Liver (tissue), 8 donors: ENCODE measurements at regions not wholly inside any gene's neighbourhood (a gene's known extent, or its start where the extent isn't known, plus 50 kb on each side); places are given as distances from the start of the nearest gene placed in this dataset.

ENCODE experiments used
- DNase-seq: peaks from one replicate; pipeline ENCODE4 v3.0.0-alpha.2; 2017; ENCODE audit warnings: low spot score
- H3K27ac ChIP-seq, 2 donors: one replicate each; pipeline ENCODE4 v1.7.0; 2013; ENCODE audit warnings: inconsistent platforms in 2 of 2, low read length in 2 of 2, control low read depth in 1 of 2, low read depth in 1 of 2, mild to moderate bottlenecking in 1 of 2
- H3K27me3 ChIP-seq, 4 donors: one replicate each; pipeline versions ENCODE4 v1.6.1 to v1.7.0; 2013; ENCODE audit warnings: low read length in 3 of 4, inconsistent platforms in 1 of 4, mild to moderate bottlenecking in 1 of 4, moderate library complexity in 1 of 4; ENCODE audit not compliant: control insufficient read depth in 4 of 4, insufficient read depth in 4 of 4
- H3K36me3 ChIP-seq, 4 donors: one replicate each; pipeline versions ENCODE4 v1.6.1 to v1.7.0; 2013; ENCODE audit warnings: low read length in 3 of 4, mild to moderate bottlenecking in 3 of 4, low read depth in 1 of 4, moderate library complexity in 1 of 4; ENCODE audit not compliant: control insufficient read depth in 4 of 4, insufficient read depth in 3 of 4
- H3K4me1 ChIP-seq, 4 donors: one replicate each; pipeline versions ENCODE4 v1.6.1 to v1.7.0; 2013; ENCODE audit warnings: low read length in 3 of 4, mild to moderate bottlenecking in 3 of 4, moderate library complexity in 1 of 4; ENCODE audit not compliant: control insufficient read depth in 4 of 4, insufficient read depth in 4 of 4
- H3K4me3 ChIP-seq, 3 donors: one replicate each; pipeline versions ENCODE4 v1.6.1 to v1.7.0; 2013; ENCODE audit warnings: low read length in 3 of 3, control low read depth in 1 of 3, low read depth in 1 of 3, mild to moderate bottlenecking in 1 of 3
- H3K9ac ChIP-seq, 2 donors: one replicate each; pipeline ENCODE4 v1.7.0; 2013; ENCODE audit warnings: low read length in 2 of 2, mild to moderate bottlenecking in 2 of 2, moderate library complexity in 2 of 2, control low read depth in 1 of 2, low read depth in 1 of 2
- H3K9me3 ChIP-seq, 4 donors: one replicate each; pipeline versions ENCODE4 v1.6.1 to v1.7.0; 2013; ENCODE audit warnings: low read length in 3 of 4; ENCODE audit not compliant: control insufficient read depth in 4 of 4
- ATF3 ChIP-seq: IDR thresholded peaks from 2 replicates; pipeline ENCODE4 v1.6.1; 2016; ENCODE audit warnings: antibody characterized with exemption
- CTCF ChIP-seq: fragments of 150-350 bp; IDR thresholded peaks from 2 replicates; pipeline ENCODE4 v1.5.1; 2017; ENCODE audit warnings: improper control_type of control experiment, low read depth, low read length; ENCODE audit not compliant: missing input control
- EGR1 ChIP-seq, 2 donors: IDR thresholded peaks; 2 replicates each; pipeline ENCODE4 v1.6.1; 2016 to 2018; ENCODE audit warnings: antibody characterized with exemption in 2 of 2, low read depth in 2 of 2
- FOXA2 ChIP-seq: IDR thresholded peaks from 2 replicates; pipeline ENCODE4 v1.6.1; 2016; ENCODE audit warnings: antibody characterized with exemption
- GABPA ChIP-seq, 2 donors: IDR thresholded peaks in 1 of 2; conservative IDR thresholded peaks in 1 of 2; 2 replicates each; pipeline ENCODE4 v1.6.1; 2016; ENCODE audit warnings: antibody characterized with exemption in 2 of 2, mild to moderate bottlenecking in 1 of 2, moderate library complexity in 1 of 2
- HNF4A ChIP-seq, 2 donors: conservative IDR thresholded peaks; 2 replicates each; pipeline ENCODE4 v1.6.1; 2016; ENCODE audit warnings: antibody characterized with exemption in 2 of 2, mild to moderate bottlenecking in 2 of 2
- HNF4G ChIP-seq: IDR thresholded peaks from 2 replicates; pipeline ENCODE4 v1.6.1; 2016; ENCODE audit warnings: antibody characterized with exemption
- JUND ChIP-seq, 2 donors: IDR thresholded peaks; 2 replicates each; pipeline ENCODE4 v1.6.1; 2016; ENCODE audit warnings: antibody characterized with exemption in 2 of 2
- MAX ChIP-seq: IDR thresholded peaks from 2 replicates; pipeline ENCODE4 v1.6.1; 2016; ENCODE audit warnings: antibody characterized with exemption
- RAD21 ChIP-seq, 2 donors: IDR thresholded peaks; 2 replicates each; pipeline ENCODE4 v1.6.1; 2016; ENCODE audit warnings: antibody characterized with exemption in 2 of 2, mild to moderate bottlenecking in 2 of 2
- REST ChIP-seq: IDR thresholded peaks from 2 replicates; pipeline ENCODE4 v1.6.1; 2016; ENCODE audit warnings: antibody characterized with exemption, mild to moderate bottlenecking
- RXRA ChIP-seq, 2 donors: IDR thresholded peaks; 2 replicates each; pipeline ENCODE4 v1.6.1; 2017 to 2018; ENCODE audit warnings: antibody characterized with exemption in 2 of 2, mild to moderate bottlenecking in 1 of 2
- SP1 ChIP-seq: IDR thresholded peaks from 2 replicates; pipeline ENCODE4 v1.6.1; 2018; ENCODE audit warnings: antibody characterized with exemption, mild to moderate bottlenecking
- TAF1 ChIP-seq: conservative IDR thresholded peaks from 2 replicates; pipeline ENCODE4 v1.6.1; 2016; ENCODE audit warnings: antibody characterized with exemption, mild to moderate bottlenecking
- YY1 ChIP-seq: IDR thresholded peaks from 2 replicates; pipeline ENCODE4 v1.6.1; 2016; ENCODE audit warnings: antibody characterized with exemption, mild to moderate bottlenecking
- ZBTB33 ChIP-seq: IDR thresholded peaks from 2 replicates; pipeline ENCODE4 v1.6.1; 2016; ENCODE audit warnings: antibody characterized with exemption
- WGBS: extraction: QIAGEN DNeasy Blood & Tissue Kit; methylation state at CpG from one replicate; pipeline ENCODE4 v1.1.7; 2013; 5-methylcytosine and 5-hydroxymethylcytosine counted together
- donor health status: healthy.
- donor health status: healthy.
- donor health status: healthy.
- donor health status: healthy.
- donor health status: healthy.

GRCh38 chr9:135226369-135227050, 139.0 kb downstream of the OLFM1 start:
- no peak overlapping the region for H3K4me3 ChIP-seq
- 87% methylated on average over 5 of the region's 5 CpGs for WGBS
- no peak overlapping the region for H3K27ac ChIP-seq
- no peak for DNase-seq
- no peaks in the 10 kb centered on the region for H3K36me3 ChIP-seq
- H3K9ac ChIP-seq, result no peak overlapping the region
- H3K4me1 ChIP-seq, result peaks cover 0 to 9% (median 6%) of the 10 kb centered on the region in 4 donors
- no peak for TF ChIP-seq REST
- TF ChIP-seq HNF4G, result no peak
- no peak for TF ChIP-seq RAD21 (IDR thresholded peaks at IDR 0.05)
- no peak for TF ChIP-seq MAX
- no peak for TF ChIP-seq EGR1 (IDR thresholded peaks at IDR 0.05; ENCODE audit: low read depth in 2 of 2)
- TF ChIP-seq ATF3, result no peak
- no peak for TF ChIP-seq JUND (IDR thresholded peaks at IDR 0.05)
- no peak for TF ChIP-seq YY1
- no peak for TF ChIP-seq GABPA (IDR thresholded peaks at IDR 0.05 in 1 of 2, conservative IDR thresholded peaks at IDR 0.05 in 1 of 2)
- no peak for TF ChIP-seq CTCF
- TF ChIP-seq ZBTB33, result no peak
- TF ChIP-seq TAF1, result no peak
- no peak for TF ChIP-seq SP1
- no peak for TF ChIP-seq FOXA2
- H3K27me3 ChIP-seq, result peaks cover 0 to 3% (median 0%) of the 10 kb centered on the region in 4 donors
- H3K9me3 ChIP-seq, result no peaks in the 10 kb centered on the region

GRCh38 chr9:135227641-135228251, 140.3 kb downstream of the OLFM1 start:
- H3K9me3 ChIP-seq, result no peaks in the 10 kb centered on the region
- DNase-seq, result no peak
- no peaks in the 10 kb centered on the region for H3K36me3 ChIP-seq
- WGBS, result 73% methylated on average over 17 of the region's 17 CpGs
- no peak overlapping the region for H3K4me3 ChIP-seq
- H3K27me3 ChIP-seq, result peaks cover 0 to 3% (median 0%) of the 10 kb centered on the region in 4 donors
- no peak overlapping the region for H3K27ac ChIP-seq
- H3K4me1 ChIP-seq, result peaks cover 0 to 9% (median 6%) of the 10 kb centered on the region in 4 donors
- H3K9ac ChIP-seq, result no peak overlapping the region
- TF ChIP-seq YY1 (no peak), RXRA (IDR thresholded peaks at IDR 0.05) (no peak), ATF3 (no peak), FOXA2 (no peak), ZBTB33 (no peak), MAX (no peak), JUND (IDR thresholded peaks at IDR 0.05) (no peak), HNF4A (conservative IDR thresholded peaks at IDR 0.05) (no peak)
